GM12878 (cell line): ENCODE measurements at regions not wholly inside any gene's neighbourhood (a gene's known extent, or its start where the extent isn't known, plus 50 kb on each side); places are given as distances from the start of the nearest gene placed in this dataset.

Source experiments
- ATAC-seq: fragments of 200-7000 bp; cut with Tn5 transposase; 3 replicates; pipeline ENCODE4 v1.9.1; 2020; ENCODE audit warnings: mild to moderate bottlenecking, moderate library complexity
- BruUV-seq: library from RNA; stranded (reverse); fragments of 400-500 nt; replicated peaks from 2 replicates; lab custom pipeline; 2021; lab: Mats Ljungman, UMichigan
- CTCF ChIA-PET: fragments of 300-600 bp; sonication (Branson Sonifier 250); formaldehyde crosslinking; extraction: SDS; loops from one replicate; lab custom pipeline; 2021; ENCODE audit warnings: inconsistent platforms; lab: Yijun Ruan, JAX
- POLR2A ChIA-PET: fragments of 350-600 bp; formaldehyde crosslinking; extraction: SDS; loops from one replicate; lab custom pipeline; 2021; ENCODE audit warnings: inconsistent platforms; lab: Charles Lee
- RAD21 ChIA-PET: fragments of 300-600 bp; sonication (Branson Sonifier 250); formaldehyde crosslinking; loops from one replicate; lab custom pipeline; 2023; ENCODE audit warnings: antibody characterized with exemption; ENCODE audit not compliant: unreplicated experiment; lab: Charles Lee
- SMC1A ChIA-PET: fragments of 300-600 bp; sonication (Branson Sonifier 250); formaldehyde crosslinking; loops from one replicate; lab custom pipeline; 2023; ENCODE audit not compliant: unreplicated experiment, uncharacterized antibody; lab: Charles Lee
- DNase-seq: peaks from one replicate; pipeline ENCODE4 v3.0.0-alpha.2; 2011; ENCODE audit warnings: low read depth, low spot score
- FAIRE-seq: peaks from 3 replicates; lab custom pipeline; 2011; peaks lifted over from hg19 to GRCh38; lab: Jason Lieb, UNC
- H2AFZ ChIP-seq: 2 replicates; pipeline ENCODE4 v1.6.0; 2011; ENCODE audit warnings: low read depth, low read length, control low read depth; ENCODE audit not compliant: control insufficient read depth
- H3K27ac ChIP-seq: 2 replicates; pipeline ENCODE4 v1.5.1; 2011; ENCODE audit warnings: control low read depth; ENCODE audit not compliant: control insufficient read depth, insufficient read depth
- H3K27me3 ChIP-seq, 2 experiments: replicated peaks in 1 of 2; 2 replicates each; pipeline versions ENCODE4 v1.6.0 to v1.6.1; 2011; ENCODE audit warnings: low read length in 1 of 2; ENCODE audit not compliant: control insufficient read depth in 2 of 2, insufficient read depth in 2 of 2
- H3K36me3 ChIP-seq, 2 experiments: 2 replicates each; pipeline ENCODE4 v1.5.1; 2011; ENCODE audit warnings: low read length in 1 of 2; ENCODE audit not compliant: control insufficient read depth in 2 of 2, insufficient read depth in 2 of 2
- H3K4me1 ChIP-seq: 2 replicates; pipeline ENCODE4 v1.6.1; 2011; ENCODE audit warnings: mild to moderate bottlenecking, low read length, moderate library complexity, mixed read lengths; ENCODE audit not compliant: control insufficient read depth, insufficient read depth
- H3K4me2 ChIP-seq: 2 replicates; pipeline ENCODE4 v1.6.0; 2011; ENCODE audit warnings: control low read depth; ENCODE audit not compliant: control insufficient read depth, insufficient read depth
- H3K4me3 ChIP-seq: fragments of 200-600 bp; sonication (generic); 2 replicates; pipeline ENCODE4 v1.5.1; 2016
- H3K79me2 ChIP-seq: 2 replicates; pipeline ENCODE4 v1.6.0; 2011; ENCODE audit warnings: low read length; ENCODE audit not compliant: control insufficient read depth, insufficient read depth
- H3K9ac ChIP-seq: 2 replicates; pipeline ENCODE4 v1.8.0; 2011; ENCODE audit warnings: low read length, control low read depth, mixed read lengths; ENCODE audit not compliant: control insufficient read depth, insufficient read depth
- H3K9me3 ChIP-seq: replicated peaks from 3 replicates; pipeline ENCODE4 v1.5.1; 2011; ENCODE audit warnings: mild to moderate bottlenecking, low read length; ENCODE audit not compliant: control insufficient read depth, insufficient read depth
- H4K20me1 ChIP-seq: 2 replicates; pipeline ENCODE4 v1.6.0; 2011; ENCODE audit not compliant: control insufficient read depth, insufficient read depth
- BRCA1 ChIP-seq: IDR thresholded peaks from 2 replicates; pipeline ENCODE4 v1.6.1; 2011; ENCODE audit warnings: low read depth, low read length, improper control_type of control experiment
- CHD1 ChIP-seq: IDR thresholded peaks from 2 replicates; pipeline ENCODE4 v1.6.1; 2012; ENCODE audit warnings: low read depth, low read length, improper control_type of control experiment
- GATAD2B ChIP-seq: fragments of 450-650 bp; conservative IDR thresholded peaks from 2 replicates; pipeline ENCODE4 v1.6.1; 2017; ENCODE audit warnings: low read depth, mild to moderate bottlenecking, moderate library complexity
- HCFC1 ChIP-seq: fragments of 150-350 bp; IDR thresholded peaks from 2 replicates; pipeline ENCODE4 v1.6.1; 2014; ENCODE audit warnings: low read length
- LARP7 ChIP-seq: fragments of 450-650 bp; IDR thresholded peaks from 2 replicates; pipeline ENCODE4 v1.6.1; 2017; ENCODE audit warnings: mild to moderate bottlenecking
- SIN3A ChIP-seq: IDR thresholded peaks from 2 replicates; pipeline ENCODE4 v1.6.1; 2012; ENCODE audit warnings: low read depth, low read length, improper control_type of control experiment
- SMAD5 ChIP-seq: IDR thresholded peaks from 2 replicates; pipeline ENCODE4 v1.6.1; 2016; ENCODE audit warnings: antibody characterized with exemption, low read depth
- SMARCA5 ChIP-seq: fragments of 450-650 bp; IDR thresholded peaks from 2 replicates; pipeline ENCODE4 v1.6.1; 2017; ENCODE audit warnings: mild to moderate bottlenecking
- SP1 ChIP-seq: IDR thresholded peaks from one replicate; pipeline ENCODE4 v1.6.1; 2011; ENCODE audit warnings: low read depth, low read length
- SREBF1 ChIP-seq: IDR thresholded peaks from 2 replicates; pipeline ENCODE4 v1.6.1; 2012; ENCODE audit warnings: mild to moderate bottlenecking, low read length
- SUZ12 ChIP-seq: fragments of 200-600 bp; sonication (generic); IDR thresholded peaks from one replicate; pipeline ENCODE4 v1.6.1; 2018; ENCODE audit warnings: antibody characterized with exemption, mild to moderate bottlenecking; ENCODE audit not compliant: unreplicated experiment
- TARDBP ChIP-seq: IDR thresholded peaks from 2 replicates; pipeline ENCODE4 v1.6.1; 2016; ENCODE audit warnings: borderline replicate concordance
- TCF3 ChIP-seq: IDR thresholded peaks from 2 replicates; pipeline ENCODE4 v1.6.1; 2012; ENCODE audit warnings: low read depth, mild to moderate bottlenecking, low read length, borderline replicate concordance; ENCODE audit not compliant: insufficient read depth
- YBX1 ChIP-seq: fragments of 450-650 bp; IDR thresholded peaks from 2 replicates; pipeline ENCODE4 v1.6.1; 2016; ENCODE audit warnings: antibody characterized with exemption
- YY1 ChIP-seq: IDR thresholded peaks from 2 replicates; pipeline ENCODE4 v1.6.1; 2011; ENCODE audit warnings: low read depth, mild to moderate bottlenecking, low read length
- ZNF274 ChIP-seq: IDR thresholded peaks from one replicate; pipeline ENCODE4 v1.8.0; 2011; ENCODE audit not compliant: insufficient read length, insufficient read depth
- WGBS: methylation state at CpG from one replicate; pipeline ENCODE4 v1.1.6; 2016; ENCODE audit warnings: low lambda C conversion rate; ENCODE audit not compliant: insufficient replicate concordance, insufficient coverage; ENCODE audit errors: missing lambda C conversion rate; 5-methylcytosine and 5-hydroxymethylcytosine counted together
- in situ Hi-C: fragments of 300-500 bp; cut with MboI; formaldehyde crosslinking; loops from 9 replicates; pipeline ENCODE4 v1.14.3; 2018; ENCODE audit warnings: mixed read lengths
- intact Hi-C: fragments of 100-400 bp; cut with micrococcal nuclease; formaldehyde crosslinking; loops from one replicate; pipeline ENCODE4 v1.14.2; 2022; ENCODE audit not compliant: unreplicated experiment
- TF ChIP-seq, protein P1 (sequence below): fragments of 450-650 bp; IDR thresholded peaks from 2 replicates; pipeline ENCODE4 v1.6.1; 2017; ENCODE audit warnings: borderline replicate concordance
- TF ChIP-seq, protein P2 (sequence below): fragments of 450-650 bp; IDR thresholded peaks from 2 replicates; pipeline ENCODE4 v1.6.1; 2017; ENCODE audit warnings: antibody characterized with exemption, mild to moderate bottlenecking, moderate library complexity

DNA sequence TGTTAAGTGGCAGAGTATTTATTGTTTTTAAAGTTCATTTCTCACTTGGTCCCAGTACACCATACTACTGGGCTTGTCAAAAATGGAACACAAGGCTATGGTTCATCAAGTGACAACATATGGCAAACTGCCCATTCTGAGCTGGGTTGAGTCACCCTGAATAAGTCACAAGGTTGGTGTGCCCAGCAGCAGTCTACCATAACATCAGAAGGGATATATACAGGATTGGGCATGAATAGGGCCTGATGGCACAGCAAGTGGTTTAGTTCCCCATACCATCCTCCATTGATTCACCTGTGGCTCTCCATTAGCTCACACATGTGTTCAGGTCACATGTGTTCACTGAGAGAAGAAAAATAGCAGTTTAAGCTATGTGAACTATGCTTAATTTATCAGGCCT, 249.8 kb upstream of the PRDM9 start:
- SMC1A ChIA-PET: no interaction called here
- no peak for TF ChIP-seq BRCA1
- TF ChIP-seq TCF3: no peak
- TF ChIP-seq SIN3A: no peak
- TF ChIP-seq SREBF1: no peak
- no peak for TF ChIP-seq LARP7
- no peak for TF ChIP-seq HCFC1
- TF ChIP-seq SP1: no peak
- TF ChIP-seq CHD1: no peak
- TF ChIP-seq, protein P1, sequence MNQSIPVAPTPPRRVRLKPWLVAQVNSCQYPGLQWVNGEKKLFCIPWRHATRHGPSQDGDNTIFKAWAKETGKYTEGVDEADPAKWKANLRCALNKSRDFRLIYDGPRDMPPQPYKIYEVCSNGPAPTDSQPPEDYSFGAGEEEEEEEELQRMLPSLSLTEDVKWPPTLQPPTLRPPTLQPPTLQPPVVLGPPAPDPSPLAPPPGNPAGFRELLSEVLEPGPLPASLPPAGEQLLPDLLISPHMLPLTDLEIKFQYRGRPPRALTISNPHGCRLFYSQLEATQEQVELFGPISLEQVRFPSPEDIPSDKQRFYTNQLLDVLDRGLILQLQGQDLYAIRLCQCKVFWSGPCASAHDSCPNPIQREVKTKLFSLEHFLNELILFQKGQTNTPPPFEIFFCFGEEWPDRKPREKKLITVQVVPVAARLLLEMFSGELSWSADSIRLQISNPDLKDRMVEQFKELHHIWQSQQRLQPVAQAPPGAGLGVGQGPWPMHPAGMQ: no peak
- POLR2A ChIA-PET: no interaction called here
- Histone ChIP-seq H3K27ac (no peak overlapping the region), H3K4me2 (no peak overlapping the region), H4K20me1 (no peaks in the 10 kb centered on the region), H3K79me2 (no peaks in the 10 kb centered on the region), H3K9me3 (no peaks in the 10 kb centered on the region), H3K9ac (no peak overlapping the region), H3K4me3 (no peak overlapping the region), H3K4me1 (no peaks in the 10 kb centered on the region), H3K36me3 (no peaks in the 10 kb centered on the region), H3K27me3 (no peaks in the 10 kb centered on the region), H2AFZ (no peak overlapping the region)
- intact Hi-C loops: no loop called here
- in situ Hi-C loops: no loop called here
- no TSS peak for BruUV-seq
- no peak for DNase-seq
- RAD21 ChIA-PET: no interaction called here
- CTCF ChIA-PET: no interaction called here
- no peak for FAIRE-seq
- ATAC-seq: no peak

DNA sequence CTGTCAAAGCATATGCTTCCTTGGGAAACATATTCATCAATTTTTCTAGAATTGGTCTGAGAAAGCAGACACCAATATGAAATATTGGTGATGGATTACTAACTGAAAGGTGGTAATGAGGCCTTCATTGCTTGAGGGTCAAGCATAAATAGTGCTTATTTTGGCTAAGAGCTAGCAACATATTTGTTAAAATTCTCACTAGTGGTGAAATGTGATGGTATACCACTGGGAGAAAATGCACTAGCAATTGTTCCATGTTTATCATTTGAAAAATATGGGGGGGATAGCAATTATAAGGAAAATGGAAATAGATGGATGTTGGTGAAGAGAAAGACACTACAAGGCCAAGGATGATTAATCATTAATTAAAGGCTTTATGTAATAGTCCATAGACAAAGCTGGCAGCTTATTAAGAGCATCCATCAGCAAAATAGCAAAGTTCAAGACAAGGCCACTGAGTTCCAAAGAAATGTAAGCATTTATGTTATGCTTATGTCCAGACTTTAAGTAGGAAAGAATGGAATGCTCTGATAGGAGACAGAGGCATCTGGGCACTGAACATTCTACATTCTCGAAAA, 253.7 kb upstream of the PRDM9 start:
- no TSS peak for BruUV-seq
- intact Hi-C loops (no loop called here), in situ Hi-C loops (no loop called here)
- Histone ChIP-seq H3K36me3 (no peaks in the 10 kb centered on the region), H3K9me3 (no peaks in the 10 kb centered on the region), H3K4me2 (no peak overlapping the region), H3K27me3 (no peaks in the 10 kb centered on the region), H3K4me3 (no peak overlapping the region), H4K20me1 (no peaks in the 10 kb centered on the region), H3K79me2 (no peaks in the 10 kb centered on the region), H3K27ac (no peak overlapping the region), H2AFZ (no peak overlapping the region), H3K9ac (no peak overlapping the region), H3K4me1 (no peaks in the 10 kb centered on the region)
- RAD21 ChIA-PET: no interaction called here
- FAIRE-seq (no peak), ATAC-seq (no peak), DNase-seq (no peak)
- SMC1A ChIA-PET: no interaction called here
- POLR2A ChIA-PET: no interaction called here
- WGBS: 0% methylated on average over 1 of the region's 1 CpG
- CTCF ChIA-PET: no interaction called here
- TF ChIP-seq SMARCA5 (no peak), SREBF1 (no peak), ZNF274 (no peak), SUZ12 (no peak), GATAD2B (no peak), SMAD5 (no peak), TARDBP (no peak), YBX1 (no peak), YY1 (no peak)
- TF ChIP-seq, protein P2, sequence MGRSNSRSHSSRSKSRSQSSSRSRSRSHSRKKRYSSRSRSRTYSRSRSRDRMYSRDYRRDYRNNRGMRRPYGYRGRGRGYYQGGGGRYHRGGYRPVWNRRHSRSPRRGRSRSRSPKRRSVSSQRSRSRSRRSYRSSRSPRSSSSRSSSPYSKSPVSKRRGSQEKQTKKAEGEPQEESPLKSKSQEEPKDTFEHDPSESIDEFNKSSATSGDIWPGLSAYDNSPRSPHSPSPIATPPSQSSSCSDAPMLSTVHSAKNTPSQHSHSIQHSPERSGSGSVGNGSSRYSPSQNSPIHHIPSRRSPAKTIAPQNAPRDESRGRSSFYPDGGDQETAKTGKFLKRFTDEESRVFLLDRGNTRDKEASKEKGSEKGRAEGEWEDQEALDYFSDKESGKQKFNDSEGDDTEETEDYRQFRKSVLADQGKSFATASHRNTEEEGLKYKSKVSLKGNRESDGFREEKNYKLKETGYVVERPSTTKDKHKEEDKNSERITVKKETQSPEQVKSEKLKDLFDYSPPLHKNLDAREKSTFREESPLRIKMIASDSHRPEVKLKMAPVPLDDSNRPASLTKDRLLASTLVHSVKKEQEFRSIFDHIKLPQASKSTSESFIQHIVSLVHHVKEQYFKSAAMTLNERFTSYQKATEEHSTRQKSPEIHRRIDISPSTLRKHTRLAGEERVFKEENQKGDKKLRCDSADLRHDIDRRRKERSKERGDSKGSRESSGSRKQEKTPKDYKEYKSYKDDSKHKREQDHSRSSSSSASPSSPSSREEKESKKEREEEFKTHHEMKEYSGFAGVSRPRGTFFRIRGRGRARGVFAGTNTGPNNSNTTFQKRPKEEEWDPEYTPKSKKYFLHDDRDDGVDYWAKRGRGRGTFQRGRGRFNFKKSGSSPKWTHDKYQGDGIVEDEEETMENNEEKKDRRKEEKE: no peak
